ENCODE measurements at regions not wholly inside any gene's neighbourhood (a gene's known extent, or its start where the extent isn't known, plus 50 kb on each side); places are given as distances from the start of the nearest gene placed in this dataset.

GRCh38 chr22:34973016-34973415 lies 92.9 kb upstream of the ISX start:
- Histone ChIP-seq H3K4me3 (ENCODE audit: low read length in 3 of 3) (no peak overlapping the region), H3K36me3 (ENCODE audit: control insufficient read depth in 2 of 3, insufficient read depth in 3 of 3, low read length in 3 of 3) (no peaks in the 10 kb centered on the region), H3K9me3 (ENCODE audit: control insufficient read depth in 2 of 3, insufficient read depth in 1 of 3, low read length in 3 of 3) (no peaks in the 10 kb centered on the region), H3K9ac (ENCODE audit: low read length in 3 of 3) (no peak overlapping the region), H3K4me1 (ENCODE audit: control insufficient read depth in 2 of 3, insufficient read depth in 2 of 3, low read depth in 1 of 3, low read length in 3 of 3) (no peaks in the 10 kb centered on the region), H3K27me3 (ENCODE audit: control insufficient read depth, insufficient read depth, low read length) (no peaks in the 10 kb centered on the region), H3K27ac (ENCODE audit: low read depth in 2 of 2, low read length in 2 of 2) (no peak overlapping the region)
- no peak for TF ChIP-seq CTCF (IDR thresholded peaks at IDR 0.05; ENCODE audit: borderline replicate concordance, extremely low read depth, insufficient read depth)
- DNase-seq, result no peak
- no peak for FAIRE-seq
- intact Hi-C loops (cut with DNase I), result no loop called here

- Histone ChIP-seq H3K4me1 (ENCODE audit: control insufficient read depth in 2 of 3, insufficient read depth in 2 of 3, low read depth in 1 of 3, low read length in 3 of 3) (no peaks in the 10 kb centered on the region), H3K27ac (ENCODE audit: low read depth in 2 of 2, low read length in 2 of 2) (no peak overlapping the region), H3K9ac (ENCODE audit: low read length in 3 of 3) (no peak overlapping the region), H3K36me3 (ENCODE audit: control insufficient read depth in 2 of 3, insufficient read depth in 3 of 3, low read length in 3 of 3) (no peaks in the 10 kb centered on the region), H3K27me3 (ENCODE audit: control insufficient read depth, insufficient read depth, low read length) (no peaks in the 10 kb centered on the region), H3K4me3 (ENCODE audit: low read length in 3 of 3) (no peak overlapping the region), H3K9me3 (ENCODE audit: control insufficient read depth in 2 of 3, insufficient read depth in 1 of 3, low read length in 3 of 3) (no peaks in the 10 kb centered on the region)
- peak in 3 of 5 donors; percentile 19 to 58 (median 46) for DNase-seq
- TF ChIP-seq CTCF (IDR thresholded peaks at IDR 0.05; ENCODE audit: borderline replicate concordance, extremely low read depth, insufficient read depth), result no peak
- intact Hi-C loops (cut with DNase I), result no loop called here
- FAIRE-seq, result no peak
Measured at GRCh38 chr22:34973926-34974325, 92.0 kb upstream of the ISX start.

GRCh38 chr22:34975721-34976120 lies 90.2 kb upstream of the ISX start:
- no peak for FAIRE-seq

More at GRCh38 chr22:34975721-34976120, 90.2 kb upstream of the ISX start:
- no peaks in the 10 kb centered on the region for H3K4me1 ChIP-seq (ENCODE audit: control insufficient read depth in 2 of 3, insufficient read depth in 2 of 3, low read depth in 1 of 3, low read length in 3 of 3)
- H3K4me3 ChIP-seq (ENCODE audit: low read length in 3 of 3), result no peak overlapping the region
- H3K36me3 ChIP-seq (ENCODE audit: control insufficient read depth in 2 of 3, insufficient read depth in 3 of 3, low read length in 3 of 3), result no peaks in the 10 kb centered on the region
- no peak for TF ChIP-seq CTCF (IDR thresholded peaks at IDR 0.05; ENCODE audit: borderline replicate concordance, extremely low read depth, insufficient read depth)
- no peak for DNase-seq
- no peak overlapping the region for H3K9ac ChIP-seq (ENCODE audit: low read length in 3 of 3)
- intact Hi-C loops (cut with DNase I), result no loop called here
- H3K27ac ChIP-seq (ENCODE audit: low read depth in 2 of 2, low read length in 2 of 2), result no peak overlapping the region
- H3K27me3 ChIP-seq (ENCODE audit: control insufficient read depth, insufficient read depth, low read length), result no peaks in the 10 kb centered on the region
- H3K9me3 ChIP-seq (ENCODE audit: control insufficient read depth in 2 of 3, insufficient read depth in 1 of 3, low read length in 3 of 3), result no peaks in the 10 kb centered on the region
